ENCODE measurements at regions not wholly inside any gene's neighbourhood (a gene's known extent, or its start where the extent isn't known, plus 50 kb on each side); places are given as distances from the start of the nearest gene placed in this dataset.

- no peak overlapping the region for H3K4me2 ChIP-seq (ENCODE audit: insufficient read depth, low read length)
- TF ChIP-seq MAX (IDR thresholded peaks at IDR 0.05; ENCODE audit: insufficient read depth, insufficient read length) (no peak), FOS (IDR thresholded peaks at IDR 0.05; ENCODE audit: borderline replicate concordance, insufficient read depth, low read length) (no peak), GATA2 (IDR thresholded peaks at IDR 0.05; ENCODE audit: insufficient read depth, insufficient read length, low read depth, low read length) (no peak), CTCF (IDR thresholded peaks at IDR 0.05; ENCODE audit: extremely low read depth in 1 of 2, insufficient read depth in 1 of 2, low read depth in 1 of 2, low read length in 2 of 2) (no peak), JUN (IDR thresholded peaks at IDR 0.05; ENCODE audit: borderline replicate concordance, insufficient read depth, insufficient read length, low read depth) (no peak), MYC (IDR thresholded peaks at IDR 0.05; ENCODE audit: low read depth, low read length) (no peak), EZH2 (IDR thresholded peaks at IDR 0.05; ENCODE audit: borderline replicate concordance, low read depth, low read length, severe bottlenecking) (no peak), POLR2A (IDR thresholded peaks at IDR 0.05; ENCODE audit: low read depth, low read length) (no peak), POLR2AphosphoS5 (IDR thresholded peaks at IDR 0.05; ENCODE audit: insufficient read depth, low read depth, low read length) (no peak)
- no peaks in the 10 kb centered on the region for H3K27me3 ChIP-seq (ENCODE audit: control insufficient read depth in 2 of 2, insufficient read depth in 2 of 2, low read length in 2 of 2)
- BruUV-seq (replicated peaks), result no TSS peak
- no peaks in the 10 kb centered on the region for H3K4me1 ChIP-seq (ENCODE audit: control insufficient read depth, extremely low read depth, insufficient read depth, low read length)
- POLR2A ChIA-PET, result no interaction called here
- H3K36me3 ChIP-seq (ENCODE audit: control insufficient read depth in 2 of 2, extremely low read depth in 1 of 2, insufficient read depth in 2 of 2, low read length in 2 of 2), result no peaks in the 10 kb centered on the region
- no peak overlapping the region for H3K27ac ChIP-seq (ENCODE audit: insufficient read depth, low read depth, low read length)
- H3K9me1 ChIP-seq (replicated peaks; ENCODE audit: control insufficient read depth, extremely low read depth, insufficient read depth, low read length), result no peaks in the 10 kb centered on the region
- no peak overlapping the region for H2AFZ ChIP-seq (ENCODE audit: low read depth, low read length)
- no peaks in the 10 kb centered on the region for H3K9me3 ChIP-seq (replicated peaks; ENCODE audit: control insufficient read depth, insufficient read depth, low read length)
- FAIRE-seq (no peak), DNase-seq (ENCODE audit: low read depth, low spot score) (no peak)
- no peaks in the 10 kb centered on the region for H4K20me1 ChIP-seq (replicated peaks; ENCODE audit: control insufficient read depth, extremely low read depth, insufficient read depth, low read length)
- H3K9ac ChIP-seq (replicated peaks; ENCODE audit: extremely low read depth, insufficient read depth, low read length), result no peak overlapping the region
- intact Hi-C loops (cut with micrococcal nuclease) (no loop called here), dilution Hi-C loops (cut with MboI; ENCODE audit: extremely low pct_ligation_motif_present, low sequenced_read_pairs) (no loop called here)
- H3K4me3 ChIP-seq (replicated peaks in 1 of 3; ENCODE audit: insufficient read depth in 1 of 3, low read depth in 1 of 3, low read length in 3 of 3), result no peak overlapping the region
- no peaks in the 10 kb centered on the region for H3K79me2 ChIP-seq (ENCODE audit: control insufficient read depth, insufficient read depth, low read length)
- CTCF ChIA-PET, result interaction anchor here (0.7 kb wide), 2 partner anchors 54 to 254 kb away, joined by 3 read pairs; no protein-coding TSS in a partner anchor
Observed at GRCh38 chr16:80006241-80007215, 406.0 kb upstream of the MAF start.

All from endothelial cell of umbilical vein (primary cell).